ENCODE measurements at regions not wholly inside any gene's neighbourhood (a gene's known extent, or its start where the extent isn't known, plus 50 kb on each side); places are given as distances from the start of the nearest gene placed in this dataset.

GRCh38 chr11:129324533-129325175, 51.0 kb upstream of the BARX2 start:
- no peak for DNase-seq (ENCODE audit: low read depth)

- no peak for DNase-seq (ENCODE audit: low read depth)
Observed at GRCh38 chr11:129323896-129324502, 51.6 kb upstream of the BARX2 start.

GRCh38 chr11:129322941-129323340, 52.7 kb upstream of the BARX2 start:
- DNase-seq (ENCODE audit: low read depth): no peak

DNA sequence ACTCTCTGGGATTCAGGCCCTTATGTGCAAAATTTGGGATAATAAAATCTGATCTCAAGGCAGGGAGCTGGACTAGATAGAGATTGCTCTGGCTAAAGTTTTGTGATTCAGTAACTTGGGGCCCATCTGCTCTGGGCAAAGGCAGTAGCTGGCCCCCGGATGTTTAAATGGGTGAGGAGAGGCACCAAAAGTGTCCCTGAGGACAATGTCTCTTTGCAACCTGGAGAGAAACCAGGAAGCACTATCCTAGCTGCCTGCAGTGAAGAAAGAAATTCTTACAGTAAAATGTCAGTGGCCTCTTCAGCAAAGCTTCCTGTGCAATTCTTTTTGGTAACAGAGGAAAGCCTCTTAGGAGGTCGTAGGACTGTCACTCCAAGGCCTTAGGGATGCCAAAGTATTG, 54.6 kb upstream of the BARX2 start:
- DNase-seq (ENCODE audit: low read depth): no peak

- DNase-seq (ENCODE audit: low read depth): no peak
Observed at GRCh38 chr11:129320494-129320893, 55.2 kb upstream of the BARX2 start.

DNA sequence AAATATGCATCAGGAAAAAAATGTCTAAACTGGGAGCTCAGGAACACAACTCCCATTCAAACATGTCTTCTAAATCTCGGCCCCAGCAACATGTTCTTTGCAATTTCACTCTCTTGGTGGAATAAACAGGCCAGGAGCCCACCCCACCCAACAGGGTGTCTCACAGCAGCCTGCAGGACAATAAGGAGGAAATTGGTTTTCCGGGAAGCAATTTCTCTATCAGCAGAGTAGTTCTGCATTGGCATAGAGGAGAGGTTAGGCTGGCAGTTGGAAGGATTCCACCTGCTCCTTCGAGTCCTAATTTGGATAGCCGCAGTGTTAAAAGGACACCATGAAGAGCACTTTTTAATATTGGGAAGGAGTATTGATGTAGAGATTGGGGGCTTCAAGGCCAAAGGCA, 55.9 kb upstream of the BARX2 start:
- DNase-seq (ENCODE audit: low read depth): no peak

GRCh38 chr11:129319201-129319600, 56.4 kb upstream of the BARX2 start:
- no peak for DNase-seq (ENCODE audit: low read depth)

DNA sequence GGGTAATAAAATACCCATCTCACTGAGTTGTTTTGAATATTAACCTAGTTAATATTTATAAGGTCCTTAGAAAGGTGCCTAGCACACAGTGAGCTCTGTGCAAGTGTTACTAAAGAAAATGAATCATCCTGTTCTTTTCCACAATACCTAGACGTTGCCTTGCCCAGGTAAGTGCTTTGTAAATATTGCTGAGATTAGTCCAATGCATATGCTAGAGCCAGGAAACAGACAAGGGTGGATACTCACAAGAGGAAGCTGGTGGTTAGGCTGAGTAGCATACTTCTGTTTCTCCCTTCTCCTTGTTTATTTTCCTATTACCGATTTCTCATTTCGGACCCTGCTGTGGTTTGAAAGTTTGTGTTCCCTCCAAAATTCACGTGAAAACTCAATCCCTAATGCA, 58.1 kb upstream of the BARX2 start:
- no peak for DNase-seq (ENCODE audit: low read depth)

- no peak for DNase-seq (ENCODE audit: low read depth)
Observed at GRCh38 chr11:129316781-129317180, 58.9 kb upstream of the BARX2 start.

DNA sequence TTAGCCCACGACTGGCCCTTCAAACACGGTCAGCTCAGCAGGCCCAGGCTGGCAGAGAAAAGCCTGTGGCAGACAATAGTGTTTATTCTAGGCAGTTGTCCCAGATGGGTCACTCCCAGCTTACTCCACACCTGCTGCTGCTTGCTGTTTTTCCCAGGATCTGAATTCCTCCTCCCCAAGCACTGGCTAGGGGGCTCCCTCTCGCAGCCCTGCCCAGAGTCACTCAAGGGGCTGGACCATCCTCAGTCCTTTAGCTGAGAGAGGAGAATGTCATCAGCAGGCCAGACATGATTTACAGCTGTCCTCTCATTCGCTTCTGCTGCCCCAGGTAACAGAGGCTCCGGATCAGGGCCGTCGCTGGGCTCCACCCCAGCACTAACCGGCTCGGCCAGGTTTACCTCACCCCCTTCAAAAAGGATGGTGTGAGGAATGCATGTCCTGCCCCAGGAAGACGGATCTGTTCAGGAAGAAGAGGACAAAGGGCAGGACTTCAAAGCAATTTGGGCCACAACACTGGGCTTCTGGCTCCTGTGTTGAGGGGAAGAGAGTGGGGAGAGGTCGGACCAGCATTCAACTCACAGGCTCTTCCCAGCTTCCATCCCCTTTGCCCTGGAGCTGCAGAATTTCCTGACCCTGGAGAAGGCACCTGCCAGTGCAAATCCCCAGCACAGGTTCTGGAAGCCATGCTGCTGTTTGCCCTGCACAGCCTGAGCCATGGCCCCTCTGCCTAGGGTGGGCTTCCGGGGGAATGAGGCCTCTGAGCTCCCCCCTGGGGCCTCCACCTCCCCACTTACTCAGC, 59.7 kb upstream of the BARX2 start:
- no peak for DNase-seq (ENCODE audit: low read depth)

GRCh38 chr11:129314371-129314770, 61.3 kb upstream of the BARX2 start:
- no peak for DNase-seq (ENCODE audit: low read depth)

DNA sequence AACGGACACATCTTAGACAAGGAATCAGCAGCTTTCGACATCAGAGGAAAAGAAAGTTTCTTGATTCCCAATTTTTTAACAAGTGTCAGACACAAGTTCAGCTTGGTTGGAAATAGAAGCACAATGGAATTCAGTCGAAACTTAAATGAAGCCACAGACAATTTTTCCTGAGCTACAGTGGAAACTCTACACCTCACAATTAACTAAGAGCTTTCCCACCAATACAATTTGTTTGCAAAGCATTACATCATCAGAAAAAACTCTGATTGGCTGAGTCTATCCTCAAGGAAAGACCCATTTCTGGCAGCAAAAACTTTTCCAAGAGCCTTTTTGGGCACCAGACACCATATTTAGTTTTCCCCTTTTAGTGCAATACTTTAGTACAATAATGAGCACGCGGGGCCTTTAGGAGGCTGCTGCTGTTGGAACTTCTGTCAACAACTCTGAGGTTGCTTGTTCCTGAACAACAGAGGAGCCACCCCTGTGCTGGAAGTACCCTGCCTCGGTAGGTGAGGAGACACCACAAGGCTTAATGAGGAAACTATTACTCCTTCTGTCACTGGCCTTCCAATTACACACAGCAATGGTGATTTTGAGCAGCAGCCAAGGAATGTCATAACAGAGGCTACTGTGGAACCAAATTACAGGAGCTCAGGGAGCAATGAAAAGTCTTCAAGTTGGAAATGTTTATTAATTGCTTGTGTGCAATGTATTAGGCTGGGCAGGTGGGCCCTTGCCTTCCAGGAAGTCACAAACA, 61.9 kb upstream of the BARX2 start:
- DNase-seq (ENCODE audit: low read depth): no peak

DNA sequence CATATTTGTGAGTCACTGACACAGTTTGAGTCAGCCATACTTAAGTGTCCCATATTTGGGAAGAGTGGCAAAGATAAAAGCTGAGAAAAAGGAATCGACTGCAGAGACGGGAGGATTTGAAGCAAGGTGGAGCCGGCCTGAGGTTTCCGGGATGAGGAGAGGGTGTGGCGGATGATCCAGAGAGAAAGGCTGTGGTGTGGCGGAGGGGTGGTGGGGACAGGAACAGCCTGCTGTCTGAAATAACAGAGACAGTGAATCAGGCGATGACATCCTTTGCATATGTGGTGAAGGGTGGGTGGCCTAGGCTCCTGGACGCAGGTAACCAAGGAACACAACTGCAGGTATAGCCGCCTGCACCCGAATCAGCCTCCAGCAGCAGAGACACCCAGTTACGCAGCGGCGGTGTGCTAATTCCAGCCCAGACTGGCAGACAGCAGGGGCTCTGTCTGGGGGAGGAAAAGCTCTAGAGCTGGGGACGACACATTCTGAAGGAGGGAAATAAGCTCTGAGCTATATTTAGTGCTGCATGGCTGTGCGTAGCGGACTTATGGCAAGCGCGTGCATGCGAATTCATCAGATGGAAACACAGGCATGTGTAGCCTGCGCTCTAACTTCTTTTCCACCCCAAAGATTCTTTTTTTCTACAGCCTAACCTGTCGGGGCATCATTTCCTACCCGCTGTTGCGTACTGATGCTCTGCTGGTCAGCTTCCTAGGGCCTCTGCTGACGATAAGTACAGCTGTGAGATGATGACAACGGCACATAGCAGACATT, 62.7 kb upstream of the BARX2 start:
- DNase-seq (ENCODE audit: low read depth): no peak

DNA sequence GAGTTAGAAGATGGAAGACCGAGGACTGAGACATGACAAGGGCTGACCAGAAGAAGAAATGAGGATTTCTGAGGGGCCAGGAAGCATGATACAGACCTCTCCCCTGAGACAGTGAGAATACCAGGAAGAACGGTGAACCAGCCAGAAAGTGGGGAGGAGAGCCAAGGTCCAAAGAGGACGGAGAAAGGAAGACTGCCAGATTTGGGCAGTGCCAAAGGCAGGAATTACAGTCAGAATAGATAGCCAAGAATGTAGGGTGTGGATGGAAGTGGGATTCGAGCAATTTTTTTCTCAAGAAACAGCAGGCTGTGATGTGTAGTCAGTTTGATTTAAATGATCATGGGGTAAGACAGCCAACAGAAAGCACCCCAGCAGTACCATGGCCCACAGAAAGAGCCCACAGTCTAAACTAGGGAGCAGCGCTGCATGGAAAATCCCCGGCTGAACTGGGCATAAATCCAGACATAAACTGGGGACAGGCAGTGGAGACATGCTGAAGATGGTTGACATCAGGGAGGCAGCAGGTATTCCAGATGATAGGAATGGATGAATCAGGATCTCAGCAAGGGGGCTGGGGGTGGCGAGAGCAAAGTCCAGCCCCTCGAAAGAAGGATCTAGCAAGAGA, 67.3 kb upstream of the BARX2 start:
- DNase-seq (ENCODE audit: low read depth): no peak

DNA sequence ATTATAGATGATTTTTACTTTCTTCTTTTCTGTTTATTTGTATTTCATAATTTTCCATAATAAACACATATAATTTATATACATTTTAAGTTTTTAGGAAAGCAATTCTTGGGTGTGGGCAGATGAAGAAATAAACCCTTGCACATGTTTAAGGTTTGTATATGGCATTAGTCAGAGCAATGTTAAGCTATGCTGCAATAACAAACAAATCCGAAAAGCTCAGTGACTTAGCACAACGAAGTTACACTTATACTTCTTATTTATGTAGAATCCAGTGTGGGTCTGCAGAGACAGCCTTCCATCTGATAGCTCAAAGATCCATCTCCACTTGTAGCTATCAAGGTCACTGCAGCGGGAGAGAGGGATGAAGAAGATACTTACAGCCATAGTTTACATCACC, 68.5 kb upstream of the BARX2 start:
- DNase-seq (ENCODE audit: low read depth): no peak

DNA sequence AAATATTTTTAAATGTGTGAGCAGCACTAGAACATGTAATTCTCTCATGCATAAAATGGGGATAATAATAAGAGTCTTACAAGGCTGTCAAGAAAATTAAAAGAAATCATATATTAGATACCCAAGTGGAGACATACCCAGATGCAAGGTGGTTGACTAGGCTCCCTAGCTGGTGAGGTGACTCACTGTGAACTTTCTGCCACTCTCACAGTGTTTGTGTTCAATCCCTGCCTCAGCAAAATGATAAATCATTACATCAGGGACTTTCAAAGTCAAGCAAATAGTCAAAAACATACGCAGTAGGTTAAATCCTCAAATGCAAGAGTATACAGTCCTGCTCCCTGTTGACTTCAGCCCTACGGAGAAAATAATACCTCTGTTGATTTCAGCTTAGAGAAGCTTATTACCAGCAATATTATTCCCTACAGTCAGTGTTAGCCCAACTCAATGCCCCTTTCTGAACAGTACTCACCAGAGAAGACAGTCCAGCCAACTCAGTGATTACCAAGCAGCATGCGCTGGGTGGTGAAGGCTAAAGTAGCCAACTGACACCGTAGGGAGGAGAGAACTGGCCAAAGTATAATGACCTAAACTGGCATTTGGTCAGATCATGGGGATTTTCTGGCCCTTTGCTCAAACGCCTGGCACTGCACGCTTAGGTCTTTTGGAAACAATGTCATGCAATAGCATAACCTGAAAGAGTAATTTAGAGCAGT, 73.1 kb upstream of the BARX2 start:
- DNase-seq (ENCODE audit: low read depth): no peak

- DNase-seq (ENCODE audit: low read depth): no peak
Observed at GRCh38 chr11:129300099-129300498, 75.5 kb upstream of the BARX2 start.

DNA sequence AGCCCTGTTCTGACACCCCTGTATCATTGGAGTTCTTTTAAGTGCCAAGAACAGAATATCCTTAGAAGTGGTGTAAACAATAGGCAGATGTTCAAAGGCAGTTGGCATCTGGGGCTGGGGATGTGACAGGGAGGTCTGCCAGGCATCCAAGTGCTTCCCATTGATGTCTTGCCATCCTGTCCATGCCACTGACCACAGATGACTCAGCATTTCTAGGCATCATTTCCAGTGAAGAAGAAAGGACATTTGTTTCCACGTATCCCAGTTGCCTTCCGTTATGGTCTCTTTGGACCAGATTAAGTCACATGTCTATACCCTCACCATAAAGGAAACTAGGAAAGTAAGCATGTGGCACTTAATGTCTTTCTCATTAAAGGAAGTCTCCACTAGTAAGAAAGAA, 76.7 kb upstream of the BARX2 start:
- DNase-seq (ENCODE audit: low read depth): no peak

DNA sequence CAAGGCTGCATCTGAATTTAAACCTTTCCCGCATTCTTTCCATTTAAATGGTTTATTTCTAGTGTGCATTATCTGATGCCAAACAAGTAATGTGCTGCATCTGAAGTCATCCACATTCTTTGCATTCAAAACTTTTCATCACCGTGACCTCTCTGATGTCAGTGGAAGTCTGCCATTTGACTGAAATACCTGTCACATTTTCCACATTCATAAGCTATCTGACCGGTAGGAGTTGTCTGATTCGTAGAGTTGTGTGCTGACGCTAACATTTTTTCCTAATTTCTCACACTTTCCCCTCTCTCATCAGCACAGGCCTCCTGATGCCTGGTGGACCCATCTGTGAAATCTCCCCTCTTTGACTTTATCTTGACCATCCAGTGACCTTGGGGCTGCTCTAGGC, 79.9 kb upstream of the BARX2 start:
- no peak for DNase-seq (ENCODE audit: low read depth)

- no peak for DNase-seq (ENCODE audit: low read depth)
Observed at GRCh38 chr11:129292771-129293170, 82.9 kb upstream of the BARX2 start.

DNA sequence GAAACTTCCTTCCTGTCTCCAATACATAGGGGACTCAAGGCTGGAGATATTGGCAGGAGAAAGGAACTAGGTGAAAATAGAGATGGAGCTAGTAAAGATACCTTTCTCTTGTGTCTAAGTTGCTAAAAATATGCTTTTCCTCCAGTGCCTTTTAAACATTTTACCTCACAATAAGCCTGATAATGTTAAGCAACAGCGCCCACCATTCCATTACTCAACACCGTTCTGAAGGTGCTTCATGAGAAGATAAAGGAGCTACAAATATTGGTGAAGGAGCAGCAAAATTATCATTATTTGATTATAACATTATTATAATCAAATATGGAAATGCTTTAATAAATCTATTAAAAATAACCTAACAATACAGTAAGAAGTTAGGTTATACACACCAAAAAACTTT, 83.6 kb upstream of the BARX2 start:
- DNase-seq (ENCODE audit: low read depth): no peak

Measured in activated gamma-delta T cell treated with anti-CD3 and anti-CD28 coated beads, Interleukin-2, amount 50 U/mL, for 16 hours (primary cell).